GM19025 (cell line): ENCODE measurements at regions not wholly inside any gene's neighbourhood (a gene's known extent, or its start where the extent isn't known, plus 50 kb on each side); places are given as distances from the start of the nearest gene placed in this dataset.
A peak's percentile ranks its signal among the peaks of the same experiment; 100 is the strongest.

Source experiments
- ATAC-seq: cut with Tn5 transposase; IDR thresholded peaks from one replicate; pipeline ENCODE4 v1.9.1; 2021; ENCODE audit warnings: mild to moderate bottlenecking, low read depth, moderate library complexity; ENCODE audit not compliant: unreplicated experiment

DNA sequence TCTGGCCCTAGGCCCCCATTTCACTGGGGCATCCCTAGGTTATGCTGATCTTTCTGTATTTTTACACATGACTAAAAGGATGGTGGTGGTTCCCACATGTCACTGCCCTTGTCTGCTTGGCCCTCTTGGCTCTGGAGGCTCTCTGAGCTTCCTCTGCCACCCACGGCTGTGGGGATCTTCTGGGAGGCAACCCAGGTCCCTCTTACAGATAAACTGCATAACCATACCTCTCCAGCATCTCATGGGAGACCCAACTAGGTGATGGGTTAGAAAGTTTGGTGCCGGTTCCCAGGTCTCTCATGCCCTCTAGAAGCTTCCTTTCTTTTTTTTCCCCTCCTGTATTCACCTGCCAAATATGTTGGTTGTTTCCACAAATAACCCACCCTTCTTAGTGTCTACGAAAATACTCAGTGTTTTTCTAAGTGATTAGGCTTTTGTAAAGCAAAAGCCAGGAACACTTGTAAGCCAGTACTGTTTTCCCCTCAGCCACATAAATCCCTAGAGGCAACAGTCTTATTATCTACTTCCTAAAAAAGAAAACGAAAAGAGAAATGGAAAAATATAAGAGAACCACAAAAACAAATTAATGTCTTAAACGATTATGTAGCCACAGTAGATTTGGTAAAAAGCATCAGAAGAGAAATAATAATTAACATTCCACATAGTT is 71.7 kb upstream of the SMLR1 start:
- ATAC-seq, result no peak

DNA sequence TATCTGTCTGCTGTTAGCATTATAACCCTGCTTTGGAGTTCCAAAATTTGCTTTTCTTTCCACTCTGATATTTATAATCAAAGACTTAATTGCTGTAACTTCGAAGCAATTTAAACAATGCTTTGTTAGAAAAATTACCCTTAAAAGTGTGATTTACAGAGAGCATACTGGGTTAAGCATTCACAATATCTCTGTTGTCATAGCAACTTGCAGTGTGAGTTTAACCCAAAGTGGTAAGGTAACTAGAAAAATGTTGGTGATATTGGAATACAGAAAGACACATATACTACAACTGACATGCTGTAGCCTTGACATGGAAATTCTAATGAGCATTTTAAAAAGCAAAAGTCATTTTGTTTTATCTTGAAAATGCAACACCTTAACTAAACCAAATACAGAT is 70.4 kb upstream of the SMLR1 start:
- ATAC-seq, result no peak

DNA sequence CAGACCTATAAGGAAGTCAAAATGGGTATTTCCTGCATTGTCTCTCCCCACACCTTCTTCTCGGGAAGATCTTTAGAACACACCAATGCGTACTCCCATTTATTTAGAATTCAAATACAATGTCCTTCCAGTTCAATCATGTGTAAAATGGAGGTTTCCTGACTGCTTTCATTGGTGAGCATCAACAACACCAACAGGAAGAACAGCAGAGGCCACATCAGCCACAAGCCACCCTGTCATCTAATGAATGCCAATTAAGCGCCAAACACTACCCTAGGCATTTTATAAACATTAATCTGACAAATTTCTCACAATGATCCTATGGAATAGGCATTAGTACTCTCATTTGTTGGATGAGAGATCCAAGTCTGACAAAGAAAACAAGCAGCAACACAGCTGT is 68.4 kb upstream of the SMLR1 start:
- ATAC-seq, result no peak

DNA sequence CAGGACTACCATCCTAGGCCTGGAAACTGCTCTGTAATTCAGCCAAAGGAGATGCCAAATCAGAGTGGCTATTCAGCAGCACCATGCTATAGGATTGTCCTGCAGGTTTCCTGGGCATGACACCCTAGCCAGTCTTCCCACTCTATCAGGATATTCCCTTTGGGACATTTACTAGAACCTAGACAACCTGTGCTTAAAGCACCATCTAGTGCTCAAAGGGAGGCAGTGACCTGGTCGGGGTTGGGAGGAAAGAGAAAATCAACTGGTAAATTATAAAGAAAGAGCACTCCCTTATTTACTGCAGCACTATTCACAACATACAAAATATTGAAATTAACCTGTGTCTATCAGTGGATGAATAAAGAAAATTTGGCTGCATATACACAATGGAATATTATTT is 67.2 kb upstream of the SMLR1 start:
- ATAC-seq, result no peak

DNA sequence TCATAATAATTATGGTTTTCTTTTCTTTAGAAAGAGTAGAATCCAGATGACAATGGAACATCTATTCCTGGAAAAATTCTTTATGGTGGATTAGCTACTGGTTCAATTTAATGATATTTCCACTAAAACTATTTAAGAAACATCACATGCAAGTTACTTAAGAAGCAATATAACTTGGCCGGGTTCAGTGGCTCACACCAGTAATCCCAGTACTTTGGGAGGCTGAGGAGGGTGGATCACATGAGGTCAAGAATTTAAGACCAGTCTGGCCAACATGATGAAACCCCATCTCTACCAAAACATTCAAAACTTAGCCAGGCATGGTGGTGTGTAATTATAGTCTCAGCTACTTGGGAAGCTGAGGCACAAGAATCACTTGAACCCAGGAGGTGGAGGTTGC is 65.9 kb upstream of the SMLR1 start:
- ATAC-seq, result no peak

DNA sequence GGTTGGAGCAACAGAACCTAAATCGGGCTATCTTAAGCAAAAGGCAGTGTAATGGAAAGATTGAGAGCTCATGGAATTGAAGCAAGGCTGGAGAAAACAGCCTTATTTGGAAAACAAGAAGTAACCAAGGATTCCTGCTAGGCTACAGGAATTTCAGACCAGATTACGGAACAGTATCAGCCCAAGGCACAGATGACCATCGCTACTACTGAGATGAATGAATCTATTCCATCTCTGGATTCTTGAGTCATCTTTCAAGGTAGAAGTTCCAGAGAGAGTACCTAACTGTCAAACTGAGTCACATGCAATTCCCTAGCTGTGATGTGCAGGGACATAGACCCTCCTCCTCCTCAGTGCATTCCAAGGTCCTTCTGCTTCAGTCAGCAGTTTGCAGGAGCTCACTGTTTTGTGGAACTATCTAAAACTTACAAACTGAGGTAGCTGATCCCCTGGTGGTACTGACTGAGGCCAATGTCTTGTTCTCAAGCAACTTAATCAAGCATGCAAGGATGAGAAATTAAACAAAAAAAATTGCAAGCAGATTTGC is 62.0 kb upstream of the SMLR1 start:
- no peak for ATAC-seq

DNA sequence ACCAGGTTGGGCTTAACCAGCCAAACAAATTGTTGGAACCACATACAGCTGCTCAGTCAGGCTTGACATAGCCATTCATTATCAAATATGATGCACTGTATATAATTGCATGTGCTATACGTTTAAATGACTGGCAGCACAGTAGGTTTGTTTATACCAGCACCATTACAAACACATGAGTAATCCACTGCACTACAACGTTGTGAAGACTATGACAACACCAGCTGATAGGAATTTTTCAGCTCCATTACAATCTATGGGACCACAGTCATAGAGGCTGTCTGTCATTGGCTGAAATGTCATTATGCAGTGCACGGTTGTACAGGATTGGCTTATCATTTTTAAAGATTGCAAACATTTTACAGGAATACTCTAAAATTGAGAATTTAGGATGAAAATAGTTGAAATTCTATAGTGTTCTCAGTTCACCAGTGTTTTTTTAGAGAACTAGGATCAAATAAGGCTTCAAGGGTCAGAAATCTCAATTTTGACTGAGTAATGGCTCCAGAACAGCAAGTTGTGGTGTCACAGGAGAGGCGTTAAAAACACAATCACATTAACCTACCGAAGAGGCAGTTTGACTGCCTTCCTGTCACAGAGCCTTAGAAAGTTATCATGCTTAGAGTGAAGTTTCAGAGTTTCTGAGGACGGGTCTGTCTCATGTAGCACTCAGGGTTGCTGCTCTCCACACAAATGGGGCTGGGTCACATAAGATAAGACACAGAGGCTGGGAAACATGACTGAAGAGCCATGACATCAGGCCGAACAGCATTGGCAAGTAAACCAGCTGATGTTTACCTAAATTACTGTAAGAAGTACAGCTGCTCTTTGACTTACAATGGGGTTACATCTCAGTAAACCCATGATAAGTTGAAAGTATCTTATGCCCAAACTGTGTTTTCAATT is 60.7 kb upstream of the SMLR1 start:
- ATAC-seq, result no peak

DNA sequence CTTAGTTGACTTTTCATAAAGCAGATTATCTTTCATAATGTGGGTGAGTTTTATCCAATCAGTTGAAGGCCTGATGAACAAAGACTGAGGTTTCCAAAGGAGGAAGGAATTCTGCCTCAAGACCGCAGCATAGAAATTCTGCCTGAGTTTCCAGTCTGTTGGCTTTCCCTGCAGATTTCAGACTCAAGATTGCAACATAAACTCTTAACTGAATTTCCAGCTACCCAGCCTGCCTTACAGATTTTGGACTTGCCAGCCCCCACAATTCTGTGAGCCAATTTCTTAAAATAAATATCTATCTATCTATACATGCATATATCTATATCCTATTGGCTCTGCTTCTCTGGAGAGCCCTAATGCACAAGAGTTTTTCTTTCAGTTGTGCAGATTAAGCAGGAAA is 57.3 kb upstream of the SMLR1 start:
- no peak for ATAC-seq

DNA sequence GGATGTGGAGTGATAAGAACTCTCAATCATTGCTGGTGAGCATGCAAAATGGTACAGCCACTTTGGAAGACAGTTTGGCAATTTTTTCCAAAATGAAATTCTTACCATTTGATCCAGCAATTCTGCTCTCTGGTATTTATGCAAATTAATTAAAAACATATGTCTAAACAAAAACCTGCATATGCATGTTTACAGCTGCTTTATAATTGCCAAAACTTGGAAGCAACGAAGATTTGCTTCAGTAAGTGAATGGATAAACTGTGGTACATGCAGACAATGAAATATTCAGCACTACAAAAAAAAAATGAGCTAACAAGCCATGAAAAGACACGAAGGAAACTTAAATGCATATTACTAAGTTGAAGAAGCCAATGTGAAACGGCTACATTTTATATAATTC is 55.5 kb upstream of the SMLR1 start:
- ATAC-seq, result no peak

DNA sequence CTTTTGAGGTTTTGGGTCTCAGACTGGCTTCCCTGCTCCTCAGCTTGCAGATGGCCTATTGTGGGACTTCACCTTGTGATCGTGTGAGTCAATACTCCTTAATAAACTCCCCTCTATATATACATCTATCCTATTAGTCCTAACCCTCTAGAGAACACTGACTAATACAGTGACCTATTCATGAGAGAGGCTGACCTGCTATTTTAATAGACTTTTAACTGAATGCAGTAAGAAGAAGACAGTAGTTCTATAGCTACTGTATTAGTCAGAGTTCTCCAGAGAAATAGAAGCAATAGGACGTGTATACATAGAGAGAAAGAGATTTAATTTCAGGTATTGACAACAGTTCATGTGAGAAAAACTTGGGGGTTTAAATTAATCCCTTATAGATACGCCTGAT is 53.3 kb upstream of the SMLR1 start:
- ATAC-seq, result no peak

DNA sequence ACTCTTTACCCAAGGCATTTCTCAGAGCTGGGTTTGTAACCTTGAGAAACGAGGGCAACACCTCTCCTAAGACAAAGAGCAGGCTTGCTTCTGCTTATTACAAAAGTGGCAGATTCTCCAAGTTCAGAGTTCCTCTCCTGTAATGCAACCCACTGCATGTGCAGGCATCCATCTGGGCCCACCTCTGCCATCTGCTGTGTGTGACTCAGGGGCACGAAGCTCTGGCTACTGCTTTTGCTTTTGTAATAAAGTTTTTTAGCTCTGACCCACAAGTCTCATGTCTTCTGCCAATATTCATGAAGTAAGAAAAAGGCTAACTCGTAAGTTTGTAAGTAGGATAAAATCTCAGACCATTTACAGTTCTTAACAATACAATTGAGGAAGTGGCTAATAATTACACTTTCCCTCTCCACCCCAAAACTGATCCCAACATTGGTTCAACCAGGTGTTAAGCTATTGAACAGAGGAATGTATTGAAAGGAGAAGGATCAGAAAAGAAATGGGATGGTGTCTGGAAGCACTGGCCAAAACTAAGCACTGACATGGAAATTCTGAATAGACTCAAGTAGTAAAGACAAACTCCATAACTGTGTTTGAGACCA is 51.7 kb upstream of the SMLR1 start:
- no peak for ATAC-seq

DNA sequence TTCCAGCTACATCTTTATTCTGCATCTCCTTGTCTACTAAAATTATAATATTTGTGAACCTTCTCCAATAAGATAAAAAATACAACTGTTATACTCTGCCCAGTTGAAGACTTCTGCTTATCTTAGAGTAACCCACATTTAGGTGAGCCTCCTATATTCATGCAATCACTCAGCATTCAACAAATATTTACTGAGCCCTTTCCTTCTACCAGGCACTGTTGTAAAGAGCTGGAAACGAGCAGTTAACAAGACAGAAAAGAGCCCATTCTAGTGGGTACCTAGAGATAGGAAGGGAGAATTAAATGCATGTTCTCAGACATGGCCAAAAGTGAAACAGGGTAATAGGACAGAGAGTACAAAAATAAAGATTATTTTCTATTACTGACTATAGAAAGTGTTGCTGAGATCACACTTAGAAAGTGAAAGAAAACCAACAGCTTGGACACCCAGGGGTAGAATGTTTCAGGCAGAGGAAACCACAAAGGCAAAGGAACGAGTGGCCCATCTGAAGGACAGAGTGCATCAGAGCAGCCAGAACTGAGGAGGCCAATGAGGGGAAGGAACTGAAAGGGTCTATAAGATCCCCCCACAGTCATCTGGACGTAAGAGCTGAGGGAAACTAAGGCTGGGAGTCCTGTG is 50.8 kb upstream of the SMLR1 start:
- ATAC-seq, result peak; percentile 93
